ENCODE measurements at regions not wholly inside any gene's neighbourhood (a gene's known extent, or its start where the extent isn't known, plus 50 kb on each side); places are given as distances from the start of the nearest gene placed in this dataset.
"Not testable (repeated sequence)": the region's sequence is repeated elsewhere in the genome, so short reads cannot be mapped to it uniquely, and the experiment has no call there.

DNA sequence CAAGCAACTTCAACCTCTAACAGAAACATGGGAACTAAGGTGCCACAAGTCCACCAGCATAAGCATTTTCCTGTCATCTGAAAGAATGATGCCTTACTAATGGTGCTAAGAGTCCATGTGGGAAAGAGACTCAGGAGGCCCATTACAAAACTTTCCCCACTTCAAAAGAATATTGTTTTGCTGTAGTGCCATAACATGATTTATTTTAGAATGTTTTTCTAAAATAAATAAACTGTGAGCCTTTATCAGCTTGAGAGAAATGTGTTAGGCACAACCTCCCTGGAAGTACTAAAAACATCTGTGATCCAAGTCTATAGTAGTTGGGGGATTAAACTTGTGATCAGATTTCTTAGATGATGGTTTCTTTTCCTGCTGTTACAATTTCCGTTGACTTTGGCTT is 330.1 kb upstream of the MAP3K7 start:
- no peak for DNase-seq

- no peak for DNase-seq
Observed at GRCh38 chr6:90915224-90915915, 328.5 kb upstream of the MAP3K7 start.

DNA sequence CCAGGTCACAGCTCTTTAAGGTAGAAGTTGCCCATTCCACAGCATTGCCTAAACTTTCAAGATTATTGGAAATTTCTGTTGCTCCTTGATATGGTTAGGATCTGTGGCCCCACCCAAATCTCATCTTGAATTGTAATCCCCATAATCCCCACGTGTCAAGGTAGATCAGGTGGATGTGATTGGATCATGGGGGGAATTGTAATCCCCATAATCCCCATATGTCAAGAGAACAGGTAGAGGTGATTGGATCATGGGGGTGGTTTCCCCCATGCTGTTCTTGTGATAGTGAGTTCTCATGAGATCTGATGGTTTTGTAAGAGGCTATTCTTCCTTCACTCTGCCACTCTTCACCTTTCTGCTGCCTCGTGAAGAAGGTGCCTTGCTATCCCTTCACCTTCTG is 327.4 kb upstream of the MAP3K7 start:
- DNase-seq: no peak

DNA sequence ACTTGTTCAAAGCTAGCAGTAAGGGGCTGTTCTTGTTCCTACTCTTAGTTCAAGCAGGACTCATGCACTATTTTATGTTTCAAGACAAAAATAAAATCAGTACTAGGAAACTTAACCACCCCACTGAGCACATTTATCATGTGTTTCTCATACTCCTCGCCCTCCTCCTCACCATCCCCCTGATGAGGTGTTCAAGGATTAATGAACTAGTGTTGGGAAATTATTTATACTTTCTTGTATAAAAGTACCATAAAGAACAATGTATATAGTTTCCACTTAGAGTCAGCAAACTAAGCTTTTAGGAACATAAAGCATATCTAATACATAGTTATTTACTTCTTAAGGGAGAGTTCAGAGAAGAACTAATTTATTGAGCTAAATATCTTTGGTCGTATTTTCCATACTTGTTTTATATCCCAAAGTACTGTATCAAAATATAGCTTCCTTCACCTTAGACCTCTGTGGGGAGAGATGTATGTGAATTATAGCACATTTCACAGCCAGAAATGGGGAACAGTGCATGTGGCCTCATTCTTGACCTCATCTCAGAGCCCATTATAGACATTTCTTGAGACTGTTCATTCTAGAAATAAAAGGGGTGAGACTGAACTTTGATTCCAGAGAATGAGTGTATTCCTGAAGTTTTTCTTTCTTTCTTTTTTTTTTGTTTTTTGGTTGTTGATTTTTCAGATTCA is 326.5 kb upstream of the MAP3K7 start:
- DNase-seq: no peak

DNA sequence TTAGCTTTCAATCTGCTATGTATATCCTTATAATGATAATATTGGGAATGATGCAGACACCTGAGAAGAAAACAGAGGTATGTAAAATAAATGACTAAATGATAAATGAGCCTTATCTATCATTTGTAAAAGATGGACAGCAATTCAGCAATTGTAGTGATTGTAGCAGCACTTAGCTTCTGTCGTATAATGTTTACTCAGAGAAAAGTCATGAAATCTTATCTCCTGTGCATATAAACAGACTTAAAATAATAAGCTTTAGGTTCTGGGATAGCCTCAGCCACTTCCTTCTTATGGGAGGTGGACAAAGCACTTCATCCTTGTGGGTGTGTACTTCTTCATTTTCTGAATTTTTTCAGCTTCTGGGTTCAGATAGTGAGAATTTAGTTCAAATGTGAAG is 324.8 kb upstream of the MAP3K7 start:
- no peak for DNase-seq

DNA sequence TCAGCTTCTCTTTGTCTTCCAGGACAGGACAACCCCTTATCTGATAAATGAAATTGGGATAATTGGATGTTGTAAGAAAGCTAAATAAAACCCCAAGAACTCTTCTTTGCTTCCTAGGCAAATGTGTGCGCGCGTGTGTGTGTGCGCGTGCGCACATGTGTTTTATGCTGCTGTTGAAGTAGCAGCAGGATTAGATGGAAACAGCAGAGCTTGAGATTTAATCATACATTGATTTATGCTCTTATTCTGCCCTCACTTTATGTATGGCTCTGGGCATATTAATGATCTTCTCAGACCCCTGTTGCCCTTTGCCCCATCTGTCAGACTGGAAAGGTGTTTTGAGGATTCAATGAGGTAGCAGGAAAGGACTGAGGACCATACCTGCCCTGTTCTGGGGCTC is 324.0 kb upstream of the MAP3K7 start:
- DNase-seq: no peak

DNA sequence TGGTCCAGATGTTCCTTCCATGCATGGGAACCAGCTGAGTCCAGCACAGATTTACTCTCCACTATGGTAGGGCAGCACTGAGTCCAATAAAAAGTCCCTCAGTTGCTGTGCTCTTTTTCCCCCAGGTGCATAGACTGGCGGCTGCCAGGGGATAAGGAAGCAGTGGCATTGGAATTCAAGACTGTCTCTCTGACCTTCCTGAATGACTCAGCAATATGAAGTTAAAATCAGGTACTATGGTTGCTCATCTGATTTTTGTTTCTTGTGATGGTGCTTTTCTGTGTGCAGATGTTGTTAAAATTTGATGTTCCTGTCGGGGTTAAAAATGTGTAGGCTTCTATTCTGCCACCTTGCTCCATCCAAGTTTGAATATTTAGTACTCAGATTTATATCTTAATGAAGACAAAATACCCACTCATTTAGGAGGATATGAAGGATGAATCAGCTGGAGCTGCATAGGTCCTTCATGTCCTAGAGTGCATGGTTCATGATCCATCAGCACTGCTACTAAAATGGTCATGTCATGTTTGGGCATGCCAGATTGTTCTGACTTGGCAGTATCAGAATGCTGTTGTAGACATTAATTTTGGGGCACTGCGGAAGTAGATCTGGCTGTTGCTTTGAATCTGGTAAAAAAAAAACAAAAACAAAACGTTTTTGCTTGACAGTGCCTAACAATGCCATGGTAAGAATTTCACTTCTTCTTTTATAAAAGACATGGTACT is 321.2 kb upstream of the MAP3K7 start:
- DNase-seq: no peak

DNA sequence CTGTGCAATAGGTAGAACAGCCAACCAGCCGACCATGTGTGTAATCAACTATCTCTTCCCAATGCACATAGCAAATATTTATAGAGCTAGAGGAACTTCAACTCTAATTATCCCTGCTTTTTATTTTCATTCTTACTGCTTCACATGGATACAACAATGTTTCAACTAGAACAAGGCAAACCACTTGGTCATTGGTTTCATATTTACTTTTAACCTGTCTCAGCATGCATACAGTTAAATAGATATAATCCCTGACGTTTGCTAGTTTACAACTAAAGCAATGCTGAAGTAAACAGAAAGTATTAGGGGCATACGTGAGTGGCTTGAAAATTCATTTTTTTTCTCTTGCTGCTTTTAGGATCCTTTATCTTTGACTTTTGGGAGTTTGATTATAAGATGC is 318.5 kb upstream of the MAP3K7 start:
- DNase-seq: no peak

DNA sequence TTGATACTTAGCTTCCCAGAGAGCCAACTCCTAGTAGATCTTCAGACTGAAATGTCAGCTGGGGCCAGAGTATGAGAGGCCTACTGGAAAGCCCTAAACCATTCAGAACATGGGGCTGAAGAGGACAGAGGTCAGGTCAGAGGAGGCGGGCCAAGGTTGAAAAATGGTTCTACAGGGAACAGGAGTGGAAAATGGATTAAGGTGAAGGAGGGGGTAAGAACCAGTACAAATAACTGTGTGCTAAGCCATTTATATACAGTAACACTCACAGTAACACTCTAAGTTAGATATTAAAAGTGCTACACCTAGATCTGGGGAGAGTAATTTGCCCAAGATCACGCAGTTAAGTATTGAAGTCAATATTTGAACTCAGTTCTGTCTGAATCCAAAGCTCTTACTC is 313.2 kb upstream of the MAP3K7 start:
- no peak for DNase-seq

- no peak for DNase-seq
Observed at GRCh38 chr6:90898763-90899162, 311.9 kb upstream of the MAP3K7 start.

GRCh38 chr6:90896075-90896547 is 309.2 kb upstream of the MAP3K7 start:
- DNase-seq: no peak

GRCh38 chr6:90895299-90896074 is 308.6 kb upstream of the MAP3K7 start:
- DNase-seq: no peak

GRCh38 chr6:90894285-90895130 is 307.6 kb upstream of the MAP3K7 start:
- DNase-seq: no peak

DNA sequence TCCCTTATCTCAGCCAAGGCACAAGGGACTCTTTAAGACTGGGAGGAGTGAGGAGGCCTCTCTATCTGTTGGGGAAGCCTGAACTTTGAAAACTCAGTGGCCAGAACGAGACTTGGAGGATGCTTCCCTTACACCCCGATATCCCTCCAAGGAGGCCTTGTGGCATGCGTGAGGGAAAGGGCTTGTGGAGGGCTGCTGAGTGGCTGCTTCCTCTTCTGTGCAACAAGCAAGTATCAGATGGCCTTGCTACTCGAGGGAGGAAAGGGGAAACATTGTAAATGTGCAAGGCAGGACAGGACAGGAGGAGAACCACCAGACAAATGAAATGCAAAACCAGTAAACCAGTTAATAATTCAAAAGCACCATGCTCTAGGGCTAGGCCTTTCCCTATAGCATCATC is 306.5 kb upstream of the MAP3K7 start:
- DNase-seq: no peak

DNA sequence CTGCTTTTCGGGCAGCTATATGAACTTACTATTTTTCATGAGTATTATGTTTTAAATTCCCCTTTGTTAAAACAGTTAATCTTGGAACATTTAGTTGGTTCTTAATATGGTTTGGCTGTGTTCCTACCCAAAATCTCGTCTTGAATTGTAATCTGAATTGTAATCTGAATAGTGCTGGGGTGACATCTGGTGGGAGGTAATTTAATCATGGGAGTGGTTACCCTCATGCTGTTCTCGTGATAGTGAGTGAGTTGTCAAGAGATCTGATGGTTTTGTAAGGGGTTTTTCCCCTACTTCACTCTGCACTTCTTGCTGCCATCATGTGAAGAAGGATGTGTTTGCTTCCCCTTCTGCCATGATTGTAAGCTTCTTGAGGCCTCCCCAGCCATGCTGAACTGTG is 305.4 kb upstream of the MAP3K7 start:
- DNase-seq: no peak

DNA sequence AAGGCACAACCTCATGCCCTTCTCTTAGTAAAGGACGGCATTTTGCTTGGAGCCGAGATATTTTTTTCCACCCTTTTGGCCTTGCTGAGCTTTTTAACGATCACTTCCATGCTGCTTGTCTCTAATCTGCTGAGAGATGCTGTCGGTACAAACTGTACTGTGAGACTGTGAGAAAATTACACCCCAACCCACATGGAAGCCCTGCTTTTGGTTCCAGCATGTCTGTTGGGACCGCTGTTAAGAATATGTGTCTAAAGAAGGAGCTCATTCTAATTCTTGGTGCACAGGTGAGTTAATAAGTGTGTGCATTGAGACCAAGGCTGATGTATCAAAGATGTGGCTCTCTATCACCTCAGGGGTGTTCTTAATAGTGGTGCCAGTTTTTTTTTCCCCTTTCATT is 304.5 kb upstream of the MAP3K7 start:
- no peak for DNase-seq

GRCh38 chr6:90890683-90891330 is 303.9 kb upstream of the MAP3K7 start:
- DNase-seq: no peak

- DNase-seq: no peak
Observed at GRCh38 chr6:90887764-90888163, 300.9 kb upstream of the MAP3K7 start.

GRCh38 chr6:90885611-90886056 is 298.8 kb upstream of the MAP3K7 start:
- DNase-seq: no peak

DNA sequence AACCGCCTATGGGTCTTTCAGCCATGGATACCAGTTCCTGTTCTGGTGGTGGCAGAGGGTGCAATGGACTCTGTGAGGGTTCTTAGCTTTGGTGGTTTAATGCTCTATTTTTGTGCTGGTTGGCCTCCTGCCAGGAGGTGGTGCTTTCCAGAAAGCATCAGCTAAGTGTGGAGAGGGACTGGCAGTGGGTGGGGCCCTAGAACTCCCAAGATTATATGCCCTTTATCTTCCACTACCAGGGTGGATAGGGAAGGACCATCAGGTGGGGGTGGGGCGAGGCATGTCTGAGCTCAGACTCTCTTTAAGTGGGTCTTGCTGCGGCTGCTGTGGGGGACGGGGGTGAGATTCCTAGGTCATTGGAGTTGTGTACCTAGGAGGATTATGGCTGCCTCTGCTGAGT is 298.3 kb upstream of the MAP3K7 start:
- DNase-seq: not testable (repeated sequence)

DNA sequence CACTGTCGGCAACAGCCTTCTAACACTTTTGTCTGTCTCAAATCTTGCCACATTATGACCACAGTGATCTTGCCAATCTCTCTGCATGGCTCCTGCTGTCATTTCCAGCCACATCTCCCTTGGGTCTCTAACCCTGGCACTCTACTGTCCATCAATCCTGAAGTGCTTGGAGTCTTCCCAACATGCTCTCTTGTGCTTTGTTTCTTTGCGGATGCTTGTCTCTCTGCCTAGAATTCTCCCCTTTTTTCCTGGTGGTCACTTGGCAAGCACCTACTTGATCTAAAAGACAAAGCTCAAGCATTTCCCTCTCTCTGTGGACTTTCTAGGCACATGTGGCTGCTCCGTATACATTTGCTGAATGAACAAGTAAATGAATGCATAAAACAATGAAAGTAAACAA is 290.7 kb upstream of the MAP3K7 start:
- no peak for DNase-seq

- DNase-seq: no peak
Observed at GRCh38 chr6:90874931-90875330, 288.1 kb upstream of the MAP3K7 start.
